NCI-H524 (cell line): ENCODE measurements at regions not wholly inside any gene's neighbourhood (a gene's known extent, or its start where the extent isn't known, plus 50 kb on each side); places are given as distances from the start of the nearest gene placed in this dataset.
"Not testable (repeated sequence)": the region's sequence is repeated elsewhere in the genome, so short reads cannot be mapped to it uniquely, and the experiment has no call there.

Experiments used
- DNase-seq, 2 experiments: peaks; one replicate each; lab custom pipeline; 2025; lab: John Stamatoyannopoulos, UW

- DNase-seq: no peak
Measured at GRCh38 chr6:97915537-97915936, 632.5 kb upstream of the MMS22L start.

GRCh38 chr6:97917369-97917768 lies 634.4 kb upstream of the MMS22L start:
- peak in 1 of 2 experiments; percentile 25 for DNase-seq

- DNase-seq: no peak
Measured at GRCh38 chr6:97919046-97919445, 636.0 kb upstream of the MMS22L start.

- peak in 1 of 2 experiments; percentile 10 for DNase-seq
Measured at GRCh38 chr6:97919631-97920030, 636.6 kb upstream of the MMS22L start.

- no peak for DNase-seq
Measured at GRCh38 chr6:97923249-97923648, 640.2 kb upstream of the MMS22L start.

- no peak for DNase-seq
Measured at GRCh38 chr6:97925504-97925903, 642.5 kb upstream of the MMS22L start.

- DNase-seq: no peak
Measured at GRCh38 chr6:97939440-97940168, 656.6 kb upstream of the MMS22L start.

GRCh38 chr6:97947841-97948240 lies 664.8 kb upstream of the MMS22L start:
- DNase-seq: no peak

- no peak for DNase-seq
Measured at GRCh38 chr6:97958134-97958533, 675.1 kb upstream of the MMS22L start.

- DNase-seq: no peak
Measured at GRCh38 chr6:97963193-97963592, 680.2 kb upstream of the MMS22L start.

- no peak for DNase-seq
Measured at GRCh38 chr6:97969065-97969464, 686.0 kb upstream of the MMS22L start.

GRCh38 chr6:97977084-97977483 lies 694.1 kb upstream of the MMS22L start:
- DNase-seq: no peak

GRCh38 chr6:97978855-97979271 lies 695.8 kb upstream of the MMS22L start:
- no peak for DNase-seq

GRCh38 chr6:97979285-97979684 lies 696.3 kb upstream of the MMS22L start:
- not testable (repeated sequence) for DNase-seq

GRCh38 chr6:97989451-97989850 lies 706.4 kb upstream of the MMS22L start:
- no peak for DNase-seq

GRCh38 chr6:97995158-97995557 lies 712.1 kb upstream of the MMS22L start:
- DNase-seq: no peak

- no peak for DNase-seq
Measured at GRCh38 chr6:98002678-98003077, 719.7 kb upstream of the MMS22L start.

GRCh38 chr6:98014442-98015201 lies 731.6 kb upstream of the MMS22L start:
- DNase-seq: no peak

- no peak for DNase-seq
Measured at GRCh38 chr6:98016565-98016964, 733.5 kb upstream of the MMS22L start.

- DNase-seq: no peak
Measured at GRCh38 chr6:98020222-98020621, 737.2 kb upstream of the MMS22L start.

- no peak for DNase-seq
Measured at GRCh38 chr6:98024359-98024758, 741.3 kb upstream of the MMS22L start.

GRCh38 chr6:98027898-98028297 lies 744.9 kb upstream of the MMS22L start:
- no peak for DNase-seq

- DNase-seq: no peak
Measured at GRCh38 chr6:98033617-98034016, 750.6 kb upstream of the MMS22L start.
